ENCODE measurements at regions not wholly inside any gene's neighbourhood (a gene's known extent, or its start where the extent isn't known, plus 50 kb on each side); places are given as distances from the start of the nearest gene placed in this dataset.
"Not testable (repeated sequence)": the region's sequence is repeated elsewhere in the genome, so short reads cannot be mapped to it uniquely, and the experiment has no call there.

GRCh38 chr10:20512631-20513030 lies 384.5 kb downstream of the NEBL start:
- H3K4me1 ChIP-seq (ENCODE audit: control insufficient read depth, insufficient read depth, low read length), result no peaks in the 10 kb centered on the region
- no peak for DNase-seq (ENCODE audit: low read depth, low spot score)
- no peaks in the 10 kb centered on the region for H3K9me3 ChIP-seq (ENCODE audit: control insufficient read depth, insufficient read depth, low read length)
- H3K27ac ChIP-seq (ENCODE audit: low read length), result no peak overlapping the region
- WGBS (ENCODE audit: insufficient coverage, insufficient read length), result no CpG with 5 or more reads among the region's 8 CpGs
- H3K27me3 ChIP-seq (ENCODE audit: control insufficient read depth, insufficient read depth, low read length), result no peaks in the 10 kb centered on the region
- no peak overlapping the region for H3K4me3 ChIP-seq (ENCODE audit: low read length)
- H3K36me3 ChIP-seq (ENCODE audit: control insufficient read depth, insufficient read depth, low read length), result no peaks in the 10 kb centered on the region

- Histone ChIP-seq H3K27ac (ENCODE audit: low read length) (no peak overlapping the region), H3K4me3 (ENCODE audit: low read length) (no peak overlapping the region), H3K9me3 (ENCODE audit: control insufficient read depth, insufficient read depth, low read length) (no peaks in the 10 kb centered on the region), H3K36me3 (ENCODE audit: control insufficient read depth, insufficient read depth, low read length) (no peaks in the 10 kb centered on the region), H3K4me1 (ENCODE audit: control insufficient read depth, insufficient read depth, low read length) (no peaks in the 10 kb centered on the region), H3K27me3 (ENCODE audit: control insufficient read depth, insufficient read depth, low read length) (no peaks in the 10 kb centered on the region)
- no peak for DNase-seq (ENCODE audit: low read depth, low spot score)
Measured at GRCh38 chr10:20508921-20509320, 388.2 kb downstream of the NEBL start.

GRCh38 chr10:20502903-20503585 lies 394.1 kb downstream of the NEBL start:
- Histone ChIP-seq H3K4me1 (ENCODE audit: control insufficient read depth, insufficient read depth, low read length) (no peaks in the 10 kb centered on the region), H3K36me3 (ENCODE audit: control insufficient read depth, insufficient read depth, low read length) (no peaks in the 10 kb centered on the region), H3K9me3 (ENCODE audit: control insufficient read depth, insufficient read depth, low read length) (no peaks in the 10 kb centered on the region), H3K27ac (ENCODE audit: low read length) (no peak overlapping the region), H3K4me3 (ENCODE audit: low read length) (no peak overlapping the region), H3K27me3 (ENCODE audit: control insufficient read depth, insufficient read depth, low read length) (no peaks in the 10 kb centered on the region)
- 100% methylated on average over 1 of the region's 5 CpGs for WGBS (ENCODE audit: insufficient coverage, insufficient read length)
- DNase-seq (ENCODE audit: low read depth, low spot score), result no peak

- no peaks in the 10 kb centered on the region; the same call in 1 of the 2 replicates for H3K9me3 ChIP-seq (ENCODE audit: control insufficient read depth, insufficient read depth, low read length)
- no peaks in the 10 kb centered on the region for H3K4me1 ChIP-seq (ENCODE audit: control insufficient read depth, insufficient read depth, low read length)
- no peaks in the 10 kb centered on the region for H3K36me3 ChIP-seq (ENCODE audit: control insufficient read depth, insufficient read depth, low read length)
- H3K27ac ChIP-seq (ENCODE audit: low read length), result no peak overlapping the region
- no peaks in the 10 kb centered on the region for H3K27me3 ChIP-seq (ENCODE audit: control insufficient read depth, insufficient read depth, low read length)
- H3K4me3 ChIP-seq (ENCODE audit: low read length), result no peak overlapping the region
- WGBS (ENCODE audit: insufficient coverage, insufficient read length), result no CpG with 5 or more reads among the region's 1 CpG
- DNase-seq (ENCODE audit: low read depth, low spot score), result no peak
Measured at GRCh38 chr10:20494474-20494873, 402.6 kb downstream of the NEBL start.

- WGBS (ENCODE audit: insufficient coverage, insufficient read length), result no CpG with 5 or more reads among the region's 2 CpGs
- no peak for DNase-seq (ENCODE audit: low read depth, low spot score)
- no peaks in the 10 kb centered on the region; the same call in 1 of the 2 replicates for H3K9me3 ChIP-seq (ENCODE audit: control insufficient read depth, insufficient read depth, low read length)
- H3K4me3 ChIP-seq (ENCODE audit: low read length), result no peak overlapping the region
- no peaks in the 10 kb centered on the region for H3K36me3 ChIP-seq (ENCODE audit: control insufficient read depth, insufficient read depth, low read length)
- no peaks in the 10 kb centered on the region for H3K27me3 ChIP-seq (ENCODE audit: control insufficient read depth, insufficient read depth, low read length)
- H3K27ac ChIP-seq (ENCODE audit: low read length), result no peak overlapping the region
- H3K4me1 ChIP-seq (ENCODE audit: control insufficient read depth, insufficient read depth, low read length), result no peaks in the 10 kb centered on the region
Measured at GRCh38 chr10:20492447-20492846, 404.7 kb downstream of the NEBL start.

DNA sequence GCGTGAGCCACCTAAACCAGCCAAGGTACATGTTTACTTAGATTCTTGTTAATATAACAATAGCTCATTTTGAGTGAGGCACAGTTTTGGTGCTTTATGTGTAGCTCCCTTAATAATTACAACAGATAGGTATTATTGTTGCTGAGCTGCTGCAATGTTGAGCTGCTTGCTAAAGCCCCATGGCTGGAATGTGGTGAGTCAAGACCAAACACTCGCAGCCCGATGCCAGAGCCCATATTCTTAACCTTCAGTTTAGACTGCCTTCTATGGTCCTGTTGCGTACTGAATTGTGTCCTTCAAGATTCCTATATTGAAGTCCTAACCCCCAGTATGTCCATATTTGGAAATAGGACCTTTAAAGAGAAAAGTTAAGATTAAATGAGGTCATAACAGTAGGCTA lies 407.1 kb downstream of the NEBL start:
- Histone ChIP-seq H3K9me3 (ENCODE audit: control insufficient read depth, insufficient read depth, low read length) (no peaks in the 10 kb centered on the region; the same call in 1 of the 2 replicates), H3K36me3 (ENCODE audit: control insufficient read depth, insufficient read depth, low read length) (no peaks in the 10 kb centered on the region), H3K4me3 (ENCODE audit: low read length) (no peak overlapping the region), H3K27me3 (ENCODE audit: control insufficient read depth, insufficient read depth, low read length) (no peaks in the 10 kb centered on the region), H3K27ac (ENCODE audit: low read length) (no peak overlapping the region), H3K4me1 (ENCODE audit: control insufficient read depth, insufficient read depth, low read length) (no peaks in the 10 kb centered on the region)
- DNase-seq (ENCODE audit: low read depth, low spot score), result no peak
- no CpG with 5 or more reads among the region's 4 CpGs for WGBS (ENCODE audit: insufficient coverage, insufficient read length)

DNA sequence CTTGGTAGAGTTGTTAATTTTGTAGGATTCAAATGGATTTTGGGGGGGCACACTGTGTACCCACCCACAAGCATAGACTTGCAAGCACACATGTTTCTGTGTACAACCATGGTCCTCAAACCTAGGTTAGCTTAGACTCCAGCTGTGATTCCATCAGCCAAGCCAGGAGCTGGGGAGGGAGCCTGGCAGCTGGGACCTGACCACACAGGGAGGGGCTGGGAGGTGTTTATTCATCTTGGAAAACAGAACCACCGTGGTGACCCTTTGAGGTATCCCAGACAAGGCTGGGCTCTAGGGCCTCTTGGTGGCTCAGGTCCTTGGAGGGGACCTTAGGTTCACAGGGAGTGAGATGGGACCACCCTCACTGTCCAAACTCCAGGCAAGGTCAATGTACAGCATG lies 410.3 kb downstream of the NEBL start:
- no peak overlapping the region for H3K4me3 ChIP-seq (ENCODE audit: low read length)
- H3K36me3 ChIP-seq (ENCODE audit: control insufficient read depth, insufficient read depth, low read length), result no peaks in the 10 kb centered on the region
- H3K9me3 ChIP-seq (ENCODE audit: control insufficient read depth, insufficient read depth, low read length), result no peaks in the 10 kb centered on the region
- H3K27ac ChIP-seq (ENCODE audit: low read length), result no peak overlapping the region
- DNase-seq (ENCODE audit: low read depth, low spot score), result no peak
- no CpG with 5 or more reads among the region's 1 CpG for WGBS (ENCODE audit: insufficient coverage, insufficient read length)
- H3K27me3 ChIP-seq (ENCODE audit: control insufficient read depth, insufficient read depth, low read length), result no peaks in the 10 kb centered on the region
- H3K4me1 ChIP-seq (ENCODE audit: control insufficient read depth, insufficient read depth, low read length), result no peaks in the 10 kb centered on the region

- no peak overlapping the region for H3K4me3 ChIP-seq (ENCODE audit: low read length)
- H3K9me3 ChIP-seq (ENCODE audit: control insufficient read depth, insufficient read depth, low read length), result no peaks in the 10 kb centered on the region
- H3K27ac ChIP-seq (ENCODE audit: low read length), result no peak overlapping the region
- no peaks in the 10 kb centered on the region for H3K36me3 ChIP-seq (ENCODE audit: control insufficient read depth, insufficient read depth, low read length)
- no peak for DNase-seq (ENCODE audit: low read depth, low spot score)
- WGBS (ENCODE audit: insufficient coverage, insufficient read length), result no CpG with 5 or more reads among the region's 3 CpGs
- H3K4me1 ChIP-seq (ENCODE audit: control insufficient read depth, insufficient read depth, low read length), result no peaks in the 10 kb centered on the region
- no peaks in the 10 kb centered on the region for H3K27me3 ChIP-seq (ENCODE audit: control insufficient read depth, insufficient read depth, low read length)
Measured at GRCh38 chr10:20485554-20485953, 411.6 kb downstream of the NEBL start.

DNA sequence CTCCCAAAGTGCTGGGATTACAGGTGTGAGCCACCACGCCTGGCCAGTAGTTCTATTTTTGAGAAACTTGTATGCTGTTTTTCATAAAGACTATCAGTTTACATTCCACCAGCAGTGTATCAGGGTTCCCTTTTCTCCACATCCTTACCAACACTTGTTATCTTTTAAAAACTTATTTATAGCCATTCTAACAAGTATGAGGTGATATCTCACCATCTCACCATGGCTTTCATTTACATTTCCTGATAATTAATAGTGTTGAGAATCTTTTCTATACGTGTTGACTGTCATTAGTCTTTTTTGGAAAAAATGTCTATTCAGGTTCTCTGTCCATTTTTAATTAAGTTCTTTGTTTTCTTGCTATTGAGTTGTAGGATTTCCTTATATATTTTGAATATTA lies 416.1 kb downstream of the NEBL start:
- H3K27me3 ChIP-seq (ENCODE audit: control insufficient read depth, insufficient read depth, low read length), result no peaks in the 10 kb centered on the region
- H3K9me3 ChIP-seq (ENCODE audit: control insufficient read depth, insufficient read depth, low read length), result no peaks in the 10 kb centered on the region
- no peak for DNase-seq (ENCODE audit: low read depth, low spot score)
- no peak overlapping the region for H3K4me3 ChIP-seq (ENCODE audit: low read length)
- H3K4me1 ChIP-seq (ENCODE audit: control insufficient read depth, insufficient read depth, low read length), result no peaks in the 10 kb centered on the region
- H3K27ac ChIP-seq (ENCODE audit: low read length), result no peak overlapping the region
- no peaks in the 10 kb centered on the region for H3K36me3 ChIP-seq (ENCODE audit: control insufficient read depth, insufficient read depth, low read length)
- WGBS (ENCODE audit: insufficient coverage, insufficient read length), result no CpG with 5 or more reads among the region's 2 CpGs

DNA sequence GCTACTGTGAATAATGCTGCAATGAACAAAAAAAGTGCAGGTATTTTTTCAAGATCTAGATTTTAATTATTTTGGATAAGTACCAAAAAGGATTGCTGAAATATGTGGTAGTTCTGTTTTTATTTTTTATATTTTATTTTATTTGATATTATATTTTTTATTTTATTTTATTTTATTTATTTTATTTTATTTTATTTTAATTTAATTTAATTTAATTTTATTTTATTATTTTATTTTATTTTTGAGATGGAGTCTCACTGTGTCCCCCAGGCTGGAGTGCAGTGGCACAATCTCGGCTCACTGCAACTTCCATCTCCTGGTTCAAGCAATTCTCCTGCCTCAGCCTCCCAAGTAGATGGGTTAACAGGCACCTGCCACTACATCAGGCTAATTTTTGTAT lies 416.5 kb downstream of the NEBL start:
- no CpG with 5 or more reads among the region's 1 CpG for WGBS (ENCODE audit: insufficient coverage, insufficient read length)
- H3K27ac ChIP-seq (ENCODE audit: low read length); H3K4me1 ChIP-seq (ENCODE audit: control insufficient read depth, insufficient read depth, low read length): not testable (repeated sequence)

GRCh38 chr10:20474064-20474463 lies 423.0 kb downstream of the NEBL start:
- H3K36me3 ChIP-seq (ENCODE audit: control insufficient read depth, insufficient read depth, low read length), result no peaks in the 10 kb centered on the region
- H3K27ac ChIP-seq (ENCODE audit: low read length), result no peak overlapping the region
- no peaks in the 10 kb centered on the region for H3K9me3 ChIP-seq (ENCODE audit: control insufficient read depth, insufficient read depth, low read length)
- H3K4me3 ChIP-seq (ENCODE audit: low read length), result no peak overlapping the region
- H3K4me1 ChIP-seq (ENCODE audit: control insufficient read depth, insufficient read depth, low read length), result no peaks in the 10 kb centered on the region
- WGBS (ENCODE audit: insufficient coverage, insufficient read length), result no CpG with 5 or more reads among the region's 2 CpGs
- DNase-seq (ENCODE audit: low read depth, low spot score), result no peak
- no peaks in the 10 kb centered on the region for H3K27me3 ChIP-seq (ENCODE audit: control insufficient read depth, insufficient read depth, low read length)

More for the DNA sequence above, 416.5 kb downstream of the NEBL start:
- not testable (repeated sequence) for H3K9me3 ChIP-seq (ENCODE audit: control insufficient read depth, insufficient read depth, low read length); H3K27me3 ChIP-seq (ENCODE audit: control insufficient read depth, insufficient read depth, low read length); H3K36me3 ChIP-seq (ENCODE audit: control insufficient read depth, insufficient read depth, low read length); DNase-seq (ENCODE audit: low read depth, low spot score); H3K4me3 ChIP-seq (ENCODE audit: low read length)
